CD8-positive, alpha-beta memory T cell (primary cell): ENCODE measurements at regions not wholly inside any gene's neighbourhood (a gene's known extent, or its start where the extent isn't known, plus 50 kb on each side); places are given as distances from the start of the nearest gene placed in this dataset.

Experiments
- CTCF ChIA-PET: fragments of 350-600 bp; sonication (Branson Sonifier 250); formaldehyde crosslinking; loops from one replicate; lab custom pipeline; 2021; ENCODE audit warnings: antibody characterized with exemption; lab: Charles Lee
- POLR2A ChIA-PET: fragments of 350-600 bp; sonication (Branson Sonifier 250); formaldehyde crosslinking; loops from one replicate; lab custom pipeline; 2021; ENCODE audit warnings: antibody characterized with exemption; lab: Charles Lee
- DNase-seq, 5 donors: peaks; one replicate each; pipeline versions ENCODE4 v3.0.0 to v3.0.0-alpha.2; 2020 to 2022; ENCODE audit warnings: mixed read lengths in 1 of 5
- H3K27ac ChIP-seq: one replicate; pipeline ENCODE4 v1.7.0; 2013; ENCODE audit warnings: low read depth, mild to moderate bottlenecking, low read length, moderate library complexity
- H3K27me3 ChIP-seq: 2 replicates; pipeline ENCODE4 v1.7.0; 2013; ENCODE audit warnings: low read length, mild to moderate bottlenecking; ENCODE audit not compliant: insufficient read depth, poor library complexity, severe bottlenecking
- H3K36me3 ChIP-seq: 2 replicates; pipeline ENCODE4 v1.7.0; 2013; ENCODE audit warnings: mild to moderate bottlenecking, low read length, moderate library complexity; ENCODE audit not compliant: insufficient read depth
- H3K4me1 ChIP-seq: 2 replicates; pipeline ENCODE4 v1.7.0; 2013; ENCODE audit warnings: mild to moderate bottlenecking, low read length, moderate library complexity; ENCODE audit not compliant: insufficient read depth
- H3K4me3 ChIP-seq: 2 replicates; pipeline ENCODE4 v1.7.0; 2013; ENCODE audit warnings: mild to moderate bottlenecking, low read length
- H3K9me3 ChIP-seq: 2 replicates; pipeline ENCODE4 v1.7.0; 2013; ENCODE audit warnings: mild to moderate bottlenecking, low read length
- H3K27ac Mint-ChIP-seq, 8 donors: one replicate each; pipeline ENCODE4 v1.8.0; 2020 to 2021; ENCODE audit warnings: mixed read lengths in 8 of 8, mild to moderate bottlenecking in 6 of 8, inconsistent platforms in 3 of 8, moderate library complexity in 3 of 8
- H3K27me3 Mint-ChIP-seq, 2 donors: one replicate each; pipeline ENCODE4 v1.8.0; 2020 to 2021; ENCODE audit warnings: mixed read lengths in 2 of 2, mild to moderate bottlenecking in 1 of 2, moderate library complexity in 1 of 2
- H3K36me3 Mint-ChIP-seq, 3 donors: one replicate each; pipeline ENCODE4 v1.8.0; 2020 to 2021; ENCODE audit warnings: mixed read lengths in 3 of 3, inconsistent platforms in 1 of 3, mild to moderate bottlenecking in 1 of 3
- H3K4me1 Mint-ChIP-seq, 3 donors: one replicate each; pipeline ENCODE4 v1.8.0; 2020 to 2021; ENCODE audit warnings: mixed read lengths in 3 of 3, inconsistent platforms in 1 of 3, mild to moderate bottlenecking in 1 of 3
- H3K4me3 Mint-ChIP-seq, 7 donors: one replicate each; pipeline ENCODE4 v1.8.0; 2020 to 2021; ENCODE audit warnings: mixed read lengths in 7 of 7, mild to moderate bottlenecking in 6 of 7, moderate library complexity in 4 of 7, inconsistent platforms in 2 of 7
- H3K9me3 Mint-ChIP-seq, 5 donors: one replicate each; pipeline ENCODE4 v1.8.0; 2020 to 2022; ENCODE audit warnings: mixed read lengths in 5 of 5, mild to moderate bottlenecking in 3 of 5, moderate library complexity in 2 of 5, inconsistent platforms in 1 of 5

- Mint-ChIP-seq H3K4me3 (no peak overlapping the region), H3K36me3 (no peaks in the 10 kb centered on the region), H3K4me1 (no peaks in the 10 kb centered on the region), H3K27me3 (peaks cover 0 to 1% of the 10 kb centered on the region in 2 donors), H3K27ac (no peak overlapping the region), H3K9me3 (peaks cover 0 to 5% (median 3%) of the 10 kb centered on the region in 5 donors)
- Histone ChIP-seq H3K9me3 (no peaks in the 10 kb centered on the region), H3K4me3 (no peak overlapping the region), H3K27ac (no peak overlapping the region), H3K27me3 (no peaks in the 10 kb centered on the region), H3K36me3 (no peaks in the 10 kb centered on the region), H3K4me1 (no peaks in the 10 kb centered on the region)
- no peak for DNase-seq
- CTCF ChIA-PET, result no interaction called here
- POLR2A ChIA-PET, result no interaction called here
Observed at GRCh38 chr2:145206496-145207281, 686.8 kb upstream of the ZEB2 start.

- no peak overlapping the region for H3K27ac Mint-ChIP-seq
- H3K27ac ChIP-seq, result no peak overlapping the region
- H3K9me3 Mint-ChIP-seq, result no peaks in the 10 kb centered on the region
- H3K4me3 Mint-ChIP-seq, result no peak overlapping the region
- no peaks in the 10 kb centered on the region for H3K27me3 ChIP-seq
- no peaks in the 10 kb centered on the region for H3K4me1 Mint-ChIP-seq
- H3K4me3 ChIP-seq, result no peak overlapping the region
- H3K4me1 ChIP-seq, result no peaks in the 10 kb centered on the region
- ChIA-PET POLR2A (no interaction called here), CTCF (no interaction called here)
- no peaks in the 10 kb centered on the region for H3K36me3 Mint-ChIP-seq
- H3K36me3 ChIP-seq, result no peaks in the 10 kb centered on the region
- no peaks in the 10 kb centered on the region for H3K9me3 ChIP-seq
- no peak for DNase-seq
- H3K27me3 Mint-ChIP-seq, result peaks cover under 1 to 1% of the 10 kb centered on the region in 2 donors
Observed at GRCh38 chr2:145203891-145204290, 684.0 kb upstream of the ZEB2 start.

GRCh38 chr2:145199827-145200706 lies 680.1 kb upstream of the ZEB2 start:
- CTCF ChIA-PET, result no interaction called here
- no peaks in the 10 kb centered on the region for H3K4me1 Mint-ChIP-seq

GRCh38 chr2:145199042-145199441 lies 679.1 kb upstream of the ZEB2 start:
- POLR2A ChIA-PET, result no interaction called here
- Histone ChIP-seq H3K27me3 (no peaks in the 10 kb centered on the region), H3K9me3 (no peaks in the 10 kb centered on the region), H3K4me1 (no peaks in the 10 kb centered on the region), H3K27ac (no peak overlapping the region), H3K4me3 (no peak overlapping the region), H3K36me3 (no peaks in the 10 kb centered on the region)
- Mint-ChIP-seq H3K4me3 (no peak overlapping the region), H3K4me1 (no peaks in the 10 kb centered on the region), H3K27ac (no peak overlapping the region), H3K9me3 (no peaks in the 10 kb centered on the region), H3K36me3 (no peaks in the 10 kb centered on the region), H3K27me3 (peaks cover 3% of the 10 kb centered on the region in 2 donors)
- CTCF ChIA-PET, result no interaction called here
- DNase-seq, result no peak

More at GRCh38 chr2:145199827-145200706, 680.1 kb upstream of the ZEB2 start:
- Mint-ChIP-seq H3K36me3 (no peaks in the 10 kb centered on the region), H3K4me3 (no peak overlapping the region), H3K27ac (no peak overlapping the region), H3K9me3 (no peaks in the 10 kb centered on the region), H3K27me3 (peaks cover 2 to 3% of the 10 kb centered on the region in 2 donors)
- DNase-seq, result no peak
- no peak overlapping the region for H3K4me3 ChIP-seq
- no peaks in the 10 kb centered on the region for H3K27me3 ChIP-seq
- no peaks in the 10 kb centered on the region for H3K36me3 ChIP-seq
- no peak overlapping the region for H3K27ac ChIP-seq
- no peaks in the 10 kb centered on the region for H3K4me1 ChIP-seq
- no peaks in the 10 kb centered on the region for H3K9me3 ChIP-seq
- POLR2A ChIA-PET, result no interaction called here

- no peaks in the 10 kb centered on the region for H3K9me3 ChIP-seq
- POLR2A ChIA-PET, result no interaction called here
- Mint-ChIP-seq H3K27ac (no peak overlapping the region), H3K36me3 (no peaks in the 10 kb centered on the region), H3K4me1 (no peaks in the 10 kb centered on the region), H3K27me3 (peaks cover 3% of the 10 kb centered on the region in 2 donors), H3K9me3 (no peaks in the 10 kb centered on the region), H3K4me3 (no peak overlapping the region)
- H3K36me3 ChIP-seq, result no peaks in the 10 kb centered on the region
- no peaks in the 10 kb centered on the region for H3K27me3 ChIP-seq
- H3K4me1 ChIP-seq, result no peaks in the 10 kb centered on the region
- no peak for DNase-seq
- CTCF ChIA-PET, result no interaction called here
- no peak overlapping the region for H3K27ac ChIP-seq
- no peak overlapping the region for H3K4me3 ChIP-seq
Observed at GRCh38 chr2:145198555-145198954, 678.6 kb upstream of the ZEB2 start.

GRCh38 chr2:145197944-145198343 lies 678.0 kb upstream of the ZEB2 start:
- H3K9me3 Mint-ChIP-seq, result no peaks in the 10 kb centered on the region
- DNase-seq, result no peak
- H3K36me3 Mint-ChIP-seq, result no peaks in the 10 kb centered on the region
- Histone ChIP-seq H3K4me3 (no peak overlapping the region), H3K27ac (no peak overlapping the region), H3K27me3 (no peaks in the 10 kb centered on the region), H3K36me3 (no peaks in the 10 kb centered on the region), H3K9me3 (no peaks in the 10 kb centered on the region), H3K4me1 (no peaks in the 10 kb centered on the region)
- CTCF ChIA-PET, result no interaction called here
- no peak overlapping the region for H3K27ac Mint-ChIP-seq
- H3K4me3 Mint-ChIP-seq, result no peak overlapping the region
- H3K27me3 Mint-ChIP-seq, result peaks cover 3% of the 10 kb centered on the region in 2 donors
- POLR2A ChIA-PET, result no interaction called here
- no peaks in the 10 kb centered on the region for H3K4me1 Mint-ChIP-seq

GRCh38 chr2:145194673-145195072 lies 674.8 kb upstream of the ZEB2 start:
- Histone ChIP-seq H3K4me1 (no peaks in the 10 kb centered on the region), H3K9me3 (no peaks in the 10 kb centered on the region), H3K36me3 (no peaks in the 10 kb centered on the region), H3K27me3 (no peaks in the 10 kb centered on the region), H3K4me3 (no peak overlapping the region), H3K27ac (no peak overlapping the region)
- no peaks in the 10 kb centered on the region for H3K9me3 Mint-ChIP-seq
- POLR2A ChIA-PET, result no interaction called here
- no peak overlapping the region for H3K4me3 Mint-ChIP-seq
- no peaks in the 10 kb centered on the region for H3K4me1 Mint-ChIP-seq
- no peak overlapping the region for H3K27ac Mint-ChIP-seq
- H3K36me3 Mint-ChIP-seq, result no peaks in the 10 kb centered on the region
- DNase-seq, result no peak
- CTCF ChIA-PET, result no interaction called here
- H3K27me3 Mint-ChIP-seq, result peaks cover 3 to 5% of the 10 kb centered on the region in 2 donors

GRCh38 chr2:145190031-145190703 lies 670.2 kb upstream of the ZEB2 start:
- POLR2A ChIA-PET, result interaction anchor here (0.7 kb wide), 1 partner anchor 1208 kb away, joined by 3 read pairs; no protein-coding TSS in a partner anchor
- Mint-ChIP-seq H3K4me1 (no peaks in the 10 kb centered on the region), H3K27me3 (peaks cover 0 to 3% of the 10 kb centered on the region in 2 donors), H3K9me3 (no peaks in the 10 kb centered on the region), H3K4me3 (no peak overlapping the region), H3K36me3 (no peaks in the 10 kb centered on the region), H3K27ac (no peak overlapping the region)
- Histone ChIP-seq H3K9me3 (no peaks in the 10 kb centered on the region), H3K27ac (no peak overlapping the region), H3K36me3 (no peaks in the 10 kb centered on the region), H3K27me3 (no peaks in the 10 kb centered on the region), H3K4me1 (no peaks in the 10 kb centered on the region), H3K4me3 (no peak overlapping the region)
- CTCF ChIA-PET, result no interaction called here
- DNase-seq, result no peak
